ENCODE measurements at regions not wholly inside any gene's neighbourhood (a gene's known extent, or its start where the extent isn't known, plus 50 kb on each side); places are given as distances from the start of the nearest gene placed in this dataset.
A peak's percentile ranks its signal among the peaks of the same experiment; 100 is the strongest.

- no peaks in the 10 kb centered on the region for H3K27me3 ChIP-seq (ENCODE audit: control insufficient read depth, insufficient read depth, low read length)
- no peaks in the 10 kb centered on the region for H3K36me3 ChIP-seq (ENCODE audit: control insufficient read depth, insufficient read depth, low read length)
- H3K27ac ChIP-seq (ENCODE audit: low read length) = no peak overlapping the region
- DNase-seq = no peak
- H3K9me3 ChIP-seq (replicated peaks; ENCODE audit: control insufficient read depth, low read depth, low read length) = no peaks in the 10 kb centered on the region
- H3K4me1 ChIP-seq (ENCODE audit: control insufficient read depth, insufficient read depth, low read length) = no peaks in the 10 kb centered on the region
- no peak overlapping the region for H3K4me3 ChIP-seq (ENCODE audit: low read length)
These were observed 441.1 kb downstream of the HAO1 start for GRCh38 chr20:7499201-7499600.

GRCh38 chr20:7500231-7500663, 440.0 kb downstream of the HAO1 start:
- H3K4me3 ChIP-seq (ENCODE audit: low read length) = no peak overlapping the region
- H3K27ac ChIP-seq (ENCODE audit: low read length) = no peak overlapping the region
- no peaks in the 10 kb centered on the region for H3K9me3 ChIP-seq (replicated peaks; ENCODE audit: control insufficient read depth, low read depth, low read length)
- no peaks in the 10 kb centered on the region for H3K36me3 ChIP-seq (ENCODE audit: control insufficient read depth, insufficient read depth, low read length)
- no peaks in the 10 kb centered on the region for H3K27me3 ChIP-seq (ENCODE audit: control insufficient read depth, insufficient read depth, low read length)
- no peaks in the 10 kb centered on the region for H3K4me1 ChIP-seq (ENCODE audit: control insufficient read depth, insufficient read depth, low read length)
- DNase-seq = no peak
- WGBS (ENCODE audit: insufficient coverage) = no CpG with 5 or more reads among the region's 1 CpG

- Histone ChIP-seq H3K27ac (ENCODE audit: low read length) (no peak overlapping the region), H3K27me3 (ENCODE audit: control insufficient read depth, insufficient read depth, low read length) (no peaks in the 10 kb centered on the region), H3K36me3 (ENCODE audit: control insufficient read depth, insufficient read depth, low read length) (no peaks in the 10 kb centered on the region), H3K9me3 (replicated peaks; ENCODE audit: control insufficient read depth, low read depth, low read length) (no peaks in the 10 kb centered on the region), H3K4me3 (ENCODE audit: low read length) (no peak overlapping the region), H3K4me1 (ENCODE audit: control insufficient read depth, insufficient read depth, low read length) (no peaks in the 10 kb centered on the region)
- DNase-seq = no peak
- 80% methylated on average over 1 of the region's 3 CpGs for WGBS (ENCODE audit: insufficient coverage)
These were observed 436.8 kb downstream of the HAO1 start for GRCh38 chr20:7503501-7503900.

- no peak for DNase-seq
- Histone ChIP-seq H3K4me1 (ENCODE audit: control insufficient read depth, insufficient read depth, low read length) (no peaks in the 10 kb centered on the region), H3K36me3 (ENCODE audit: control insufficient read depth, insufficient read depth, low read length) (no peaks in the 10 kb centered on the region), H3K27ac (ENCODE audit: low read length) (no peak overlapping the region), H3K4me3 (ENCODE audit: low read length) (no peak overlapping the region), H3K9me3 (replicated peaks; ENCODE audit: control insufficient read depth, low read depth, low read length) (no peaks in the 10 kb centered on the region), H3K27me3 (ENCODE audit: control insufficient read depth, insufficient read depth, low read length) (no peaks in the 10 kb centered on the region)
- no CpG with 5 or more reads among the region's 4 CpGs for WGBS (ENCODE audit: insufficient coverage)
These were observed 435.0 kb downstream of the HAO1 start for GRCh38 chr20:7505152-7505834.

- Histone ChIP-seq H3K4me3 (ENCODE audit: low read length) (no peak overlapping the region), H3K4me1 (ENCODE audit: control insufficient read depth, insufficient read depth, low read length) (no peaks in the 10 kb centered on the region), H3K27me3 (ENCODE audit: control insufficient read depth, insufficient read depth, low read length) (no peaks in the 10 kb centered on the region), H3K9me3 (replicated peaks; ENCODE audit: control insufficient read depth, low read depth, low read length) (no peaks in the 10 kb centered on the region), H3K27ac (ENCODE audit: low read length) (no peak overlapping the region), H3K36me3 (ENCODE audit: control insufficient read depth, insufficient read depth, low read length) (no peaks in the 10 kb centered on the region)
- WGBS (ENCODE audit: insufficient coverage) = 86% methylated on average over 2 of the region's 4 CpGs
- DNase-seq = no peak
These were observed 434.4 kb downstream of the HAO1 start for GRCh38 chr20:7505835-7506221.

GRCh38 chr20:7516621-7517111, 423.6 kb downstream of the HAO1 start:
- no peaks in the 10 kb centered on the region for H3K27me3 ChIP-seq (ENCODE audit: control insufficient read depth, insufficient read depth, low read length)
- no peaks in the 10 kb centered on the region for H3K4me1 ChIP-seq (ENCODE audit: control insufficient read depth, insufficient read depth, low read length)
- no CpG with 5 or more reads among the region's 6 CpGs for WGBS (ENCODE audit: insufficient coverage)
- H3K36me3 ChIP-seq (ENCODE audit: control insufficient read depth, insufficient read depth, low read length) = no peaks in the 10 kb centered on the region
- H3K4me3 ChIP-seq (ENCODE audit: low read length) = no peak overlapping the region
- no peaks in the 10 kb centered on the region for H3K9me3 ChIP-seq (replicated peaks; ENCODE audit: control insufficient read depth, low read depth, low read length)
- DNase-seq = peak; percentile 97
- no peak overlapping the region for H3K27ac ChIP-seq (ENCODE audit: low read length)

- H3K27me3 ChIP-seq (ENCODE audit: control insufficient read depth, insufficient read depth, low read length) = no peaks in the 10 kb centered on the region
- H3K9me3 ChIP-seq (replicated peaks; ENCODE audit: control insufficient read depth, low read depth, low read length) = peaks cover 2% of the 10 kb centered on the region
- WGBS (ENCODE audit: insufficient coverage) = 90% methylated on average over 2 of the region's 4 CpGs
- no peak overlapping the region for H3K27ac ChIP-seq (ENCODE audit: low read length)
- DNase-seq = no peak
- H3K4me1 ChIP-seq (ENCODE audit: control insufficient read depth, insufficient read depth, low read length) = no peaks in the 10 kb centered on the region
- no peak overlapping the region for H3K4me3 ChIP-seq (ENCODE audit: low read length)
- H3K36me3 ChIP-seq (ENCODE audit: control insufficient read depth, insufficient read depth, low read length) = no peaks in the 10 kb centered on the region
These were observed 419.9 kb downstream of the HAO1 start for GRCh38 chr20:7520361-7520760.

- H3K4me1 ChIP-seq (ENCODE audit: control insufficient read depth, insufficient read depth, low read length) = no peaks in the 10 kb centered on the region
- H3K4me3 ChIP-seq (ENCODE audit: low read length) = no peak overlapping the region
- no peaks in the 10 kb centered on the region for H3K36me3 ChIP-seq (ENCODE audit: control insufficient read depth, insufficient read depth, low read length)
- DNase-seq = no peak
- H3K9me3 ChIP-seq (replicated peaks; ENCODE audit: control insufficient read depth, low read depth, low read length) = peaks cover 2% of the 10 kb centered on the region
- H3K27ac ChIP-seq (ENCODE audit: low read length) = no peak overlapping the region
- no peaks in the 10 kb centered on the region for H3K27me3 ChIP-seq (ENCODE audit: control insufficient read depth, insufficient read depth, low read length)
These were observed 417.0 kb downstream of the HAO1 start for GRCh38 chr20:7523288-7523687.

GRCh38 chr20:7540018-7540417, 400.2 kb downstream of the HAO1 start:
- Histone ChIP-seq H3K4me1 (ENCODE audit: control insufficient read depth, insufficient read depth, low read length) (no peaks in the 10 kb centered on the region), H3K27me3 (ENCODE audit: control insufficient read depth, insufficient read depth, low read length) (no peaks in the 10 kb centered on the region), H3K36me3 (ENCODE audit: control insufficient read depth, insufficient read depth, low read length) (no peaks in the 10 kb centered on the region), H3K4me3 (ENCODE audit: low read length) (no peak overlapping the region), H3K9me3 (replicated peaks; ENCODE audit: control insufficient read depth, low read depth, low read length) (no peaks in the 10 kb centered on the region), H3K27ac (ENCODE audit: low read length) (no peak overlapping the region)
- no peak for DNase-seq

GRCh38 chr20:7540923-7541322, 399.3 kb downstream of the HAO1 start:
- no peaks in the 10 kb centered on the region for H3K36me3 ChIP-seq (ENCODE audit: control insufficient read depth, insufficient read depth, low read length)
- no peak overlapping the region for H3K27ac ChIP-seq (ENCODE audit: low read length)
- H3K9me3 ChIP-seq (replicated peaks; ENCODE audit: control insufficient read depth, low read depth, low read length) = no peaks in the 10 kb centered on the region
- no CpG with 5 or more reads among the region's 2 CpGs for WGBS (ENCODE audit: insufficient coverage)
- no peak for DNase-seq
- no peaks in the 10 kb centered on the region for H3K4me1 ChIP-seq (ENCODE audit: control insufficient read depth, insufficient read depth, low read length)
- no peaks in the 10 kb centered on the region for H3K27me3 ChIP-seq (ENCODE audit: control insufficient read depth, insufficient read depth, low read length)
- H3K4me3 ChIP-seq (ENCODE audit: low read length) = no peak overlapping the region

- Histone ChIP-seq H3K27ac (ENCODE audit: low read length) (no peak overlapping the region), H3K9me3 (replicated peaks; ENCODE audit: control insufficient read depth, low read depth, low read length) (no peaks in the 10 kb centered on the region), H3K4me1 (ENCODE audit: control insufficient read depth, insufficient read depth, low read length) (no peaks in the 10 kb centered on the region), H3K27me3 (ENCODE audit: control insufficient read depth, insufficient read depth, low read length) (no peaks in the 10 kb centered on the region), H3K4me3 (ENCODE audit: low read length) (no peak overlapping the region), H3K36me3 (ENCODE audit: control insufficient read depth, insufficient read depth, low read length) (no peaks in the 10 kb centered on the region)
- no CpG with 5 or more reads among the region's 3 CpGs for WGBS (ENCODE audit: insufficient coverage)
- no peak for DNase-seq
These were observed 369.2 kb downstream of the HAO1 start for GRCh38 chr20:7571101-7571500.
